MM.1S (cell line): ENCODE measurements at regions not wholly inside any gene's neighbourhood (a gene's known extent, or its start where the extent isn't known, plus 50 kb on each side); places are given as distances from the start of the nearest gene placed in this dataset.
"Not testable (repeated sequence)": the region's sequence is repeated elsewhere in the genome, so short reads cannot be mapped to it uniquely, and the experiment has no call there.

Experiments
- DNase-seq: peaks from one replicate; pipeline ENCODE4 v3.0.0-alpha.2; 2015
- H2AFZ ChIP-seq: fragments of 300-600 bp; sonication (generic); 2 replicates; pipeline ENCODE4 v1.6.0; 2016; ENCODE audit warnings: antibody characterized with exemption, low read length
- H3F3A ChIP-seq: fragments of 300-600 bp; sonication (generic); 2 replicates; pipeline ENCODE4 v1.6.1; 2016; ENCODE audit warnings: mild to moderate bottlenecking, antibody characterized with exemption, low read length, moderate library complexity, mixed read lengths; ENCODE audit not compliant: insufficient read depth
- H3K27ac ChIP-seq: fragments of 300-600 bp; sonication (generic); 2 replicates; pipeline ENCODE4 v1.5.1; 2016; ENCODE audit warnings: mild to moderate bottlenecking, low read length
- H3K27me3 ChIP-seq: fragments of 300-600 bp; sonication (generic); replicated peaks from 2 replicates; pipeline ENCODE4 v1.6.0; 2016; ENCODE audit warnings: low read length; ENCODE audit not compliant: insufficient read depth
- H3K36me3 ChIP-seq: fragments of 300-600 bp; sonication (generic); replicated peaks from 2 replicates; pipeline ENCODE4 v1.6.1; 2016; ENCODE audit warnings: mild to moderate bottlenecking, low read length, mixed read lengths; ENCODE audit not compliant: insufficient read depth
- H3K4me1 ChIP-seq: fragments of 300-600 bp; sonication (generic); 2 replicates; pipeline ENCODE4 v1.6.1; 2016; ENCODE audit warnings: low read length, mixed read lengths
- H3K4me2 ChIP-seq: fragments of 300-600 bp; sonication (generic); 2 replicates; pipeline ENCODE4 v1.6.0; 2016; ENCODE audit warnings: low read depth, low read length
- H3K4me3 ChIP-seq: fragments of 300-600 bp; sonication (generic); 2 replicates; pipeline ENCODE4 v1.5.1; 2016; ENCODE audit warnings: low read length, mixed read lengths
- H3K79me2 ChIP-seq: fragments of 300-600 bp; sonication (generic); 2 replicates; pipeline ENCODE4 v1.6.1; 2016; ENCODE audit warnings: mixed run types, low read length, mixed read lengths
- H3K9ac ChIP-seq: fragments of 300-600 bp; sonication (generic); 2 replicates; pipeline ENCODE4 v1.6.1; 2016; ENCODE audit warnings: low read length, mixed read lengths
- H3K9me2 ChIP-seq: fragments of 300-600 bp; sonication (generic); replicated peaks from 2 replicates; pipeline ENCODE4 v1.6.1; 2016; ENCODE audit warnings: mild to moderate bottlenecking, low read length, mixed read lengths; ENCODE audit not compliant: insufficient read depth
- H3K9me3 ChIP-seq: fragments of 300-600 bp; sonication (generic); replicated peaks from 2 replicates; pipeline ENCODE4 v1.6.1; 2016; ENCODE audit warnings: mild to moderate bottlenecking, low read length, mixed read lengths; ENCODE audit not compliant: insufficient read depth
- H4K20me1 ChIP-seq: fragments of 300-600 bp; sonication (generic); 2 replicates; pipeline ENCODE4 v1.6.1; 2016; ENCODE audit warnings: mild to moderate bottlenecking, low read length, moderate library complexity, mixed read lengths; ENCODE audit not compliant: insufficient read depth
- CTCF ChIP-seq: fragments of 300-600 bp; sonication (generic); IDR thresholded peaks from 2 replicates; pipeline ENCODE4 v1.5.1; 2016; ENCODE audit warnings: antibody characterized with exemption, low read length, mixed read lengths
- EZH2 ChIP-seq: fragments of 300-600 bp; sonication (generic); optimal IDR thresholded peaks from 2 replicates; pipeline ENCODE3; 2017; ENCODE audit warnings: low read depth, mild to moderate bottlenecking, antibody characterized with exemption, low read length, mixed read lengths
- EZH2phosphoT487 ChIP-seq: fragments of 300-600 bp; sonication (generic); IDR thresholded peaks from 2 replicates; pipeline ENCODE4 v1.6.1; 2018; ENCODE audit warnings: antibody characterized with exemption, low read length

DNA sequence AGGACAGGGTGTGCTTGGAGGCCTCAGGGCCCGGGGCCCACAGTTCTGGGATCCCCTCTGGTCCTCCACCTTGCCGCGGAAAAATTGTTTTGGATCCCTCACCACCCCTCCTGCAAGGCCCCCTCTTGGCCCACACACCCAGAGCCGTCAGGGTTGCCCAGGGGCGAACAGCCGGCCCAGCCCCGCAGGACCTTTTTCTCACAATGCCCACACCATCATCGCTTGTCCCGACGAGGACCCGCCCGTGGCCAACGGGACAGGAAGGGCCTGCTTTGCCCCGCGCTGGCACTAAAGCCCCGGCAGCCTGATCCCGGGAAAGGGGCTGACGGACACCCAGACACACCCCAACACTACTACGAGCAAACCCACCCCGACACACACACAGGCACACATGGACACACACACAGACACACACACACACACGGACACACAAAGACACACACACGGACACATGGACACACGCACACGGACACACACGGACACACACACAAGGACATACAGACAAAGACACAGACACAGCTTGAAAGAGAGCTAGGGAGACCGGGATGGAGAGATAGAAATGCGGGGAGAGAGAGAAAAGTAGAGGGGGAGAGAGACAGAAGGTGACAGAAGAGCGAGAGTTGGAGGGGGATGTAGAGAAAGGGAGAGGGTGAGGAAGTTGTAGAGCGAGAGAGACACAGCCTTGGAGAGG lies 1493.5 kb upstream of the DEFB115 start:
- Histone ChIP-seq H3K9me2 (no peaks in the 10 kb centered on the region), H3K79me2 (no peaks in the 10 kb centered on the region), H3K9me3 (no peaks in the 10 kb centered on the region), H3K27me3 (no peaks in the 10 kb centered on the region), H3K4me2 (no peak overlapping the region), H4K20me1 (no peaks in the 10 kb centered on the region), H3K27ac (no peak overlapping the region), H3K9ac (no peak overlapping the region), H3F3A (no peaks in the 10 kb centered on the region), H2AFZ (no peak overlapping the region), H3K4me1 (no peaks in the 10 kb centered on the region), H3K36me3 (no peaks in the 10 kb centered on the region), H3K4me3 (no peak overlapping the region)
- no peak for DNase-seq
- no peak for TF ChIP-seq CTCF
- no peak for TF ChIP-seq EZH2
- no peak for TF ChIP-seq EZH2phosphoT487

- H3K9me2 ChIP-seq, H3K4me2 ChIP-seq, H3K4me3 ChIP-seq, H3K27me3 ChIP-seq, H3K79me2 ChIP-seq, H3K27ac ChIP-seq, H3K36me3 ChIP-seq, H3F3A ChIP-seq, H3K9me3 ChIP-seq, H4K20me1 ChIP-seq, H3K9ac ChIP-seq, H3K4me1 ChIP-seq: not testable (repeated sequence)
- peak; percentile 66 for DNase-seq
- TF ChIP-seq CTCF, result peak; percentile 46
- 0 out of 2 replicates have a peak overlapping the region, but pooled peaks have one; percentile 15 for H2AFZ ChIP-seq
Observed at GRCh38 chr20:29764922-29765610, 1492.4 kb upstream of the DEFB115 start.

- not testable (repeated sequence) for H3K36me3 ChIP-seq, H4K20me1 ChIP-seq, H3K4me1 ChIP-seq, DNase-seq, H3K79me2 ChIP-seq, H3K27me3 ChIP-seq, H3K27ac ChIP-seq, H3F3A ChIP-seq, H3K4me2 ChIP-seq, H3K9me3 ChIP-seq, H3K9me2 ChIP-seq, H3K4me3 ChIP-seq, H3K9ac ChIP-seq, H2AFZ ChIP-seq
Observed at GRCh38 chr20:29778033-29778432, 1479.4 kb upstream of the DEFB115 start.

DNA sequence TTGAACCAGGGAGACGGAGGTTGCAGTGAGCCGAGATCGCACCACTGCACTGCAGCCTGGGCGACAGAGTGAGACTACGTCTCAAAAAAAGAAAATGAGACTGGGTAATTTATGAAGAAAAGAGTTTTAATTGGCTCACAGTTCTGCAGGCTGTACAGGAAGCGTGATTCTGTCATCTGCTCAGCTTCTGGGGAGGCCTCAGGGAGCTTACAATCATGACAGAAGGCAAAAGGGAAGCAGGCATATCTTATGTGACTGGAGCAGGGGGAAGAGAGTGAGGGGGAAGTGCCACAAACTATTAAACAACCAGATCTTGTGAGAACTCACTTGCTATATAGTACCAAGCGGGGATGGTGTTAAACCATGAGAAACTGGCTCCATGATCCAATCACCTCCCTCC lies 1476.2 kb upstream of the DEFB115 start:
- not testable (repeated sequence) for H3K4me2 ChIP-seq, H3K9ac ChIP-seq, H4K20me1 ChIP-seq, H3K4me1 ChIP-seq, H2AFZ ChIP-seq, H3K36me3 ChIP-seq, DNase-seq, H3K9me2 ChIP-seq, H3K27me3 ChIP-seq, H3K79me2 ChIP-seq, H3F3A ChIP-seq, H3K4me3 ChIP-seq, H3K9me3 ChIP-seq, H3K27ac ChIP-seq

GRCh38 chr20:29781891-29782290 lies 1475.6 kb upstream of the DEFB115 start:
- H4K20me1 ChIP-seq, H3K36me3 ChIP-seq, H3K9me2 ChIP-seq, H3K4me1 ChIP-seq, H3K27ac ChIP-seq, H3K4me3 ChIP-seq, H3K27me3 ChIP-seq, H3K4me2 ChIP-seq, H3K79me2 ChIP-seq, H3K9ac ChIP-seq, H2AFZ ChIP-seq, DNase-seq, H3K9me3 ChIP-seq, H3F3A ChIP-seq: not testable (repeated sequence)

GRCh38 chr20:29787456-29787855 lies 1470.0 kb upstream of the DEFB115 start:
- not testable (repeated sequence) for DNase-seq, H3K27ac ChIP-seq, H2AFZ ChIP-seq, H4K20me1 ChIP-seq, H3K9me3 ChIP-seq, H3F3A ChIP-seq, H3K9me2 ChIP-seq, H3K4me3 ChIP-seq, H3K79me2 ChIP-seq, H3K9ac ChIP-seq, H3K4me1 ChIP-seq, H3K36me3 ChIP-seq, H3K27me3 ChIP-seq, H3K4me2 ChIP-seq
